Astrocyte (in vitro differentiated cells and primary cell): ENCODE measurements at regions not wholly inside any gene's neighbourhood (a gene's known extent, or its start where the extent isn't known, plus 50 kb on each side); places are given as distances from the start of the nearest gene placed in this dataset.

Experiments
- DNase-seq: peaks from one replicate; pipeline ENCODE4 v3.0.0-alpha.2; 2010; ENCODE audit warnings: low read depth
- FAIRE-seq: peaks from 2 replicates; lab custom pipeline; 2011; peaks lifted over from hg19 to GRCh38; lab: Jason Lieb, UNC
- H2AFZ ChIP-seq: 2 replicates; pipeline ENCODE4 v1.6.0; 2012; ENCODE audit warnings: low read depth, low read length, inconsistent platforms
- H3K27ac ChIP-seq: 2 replicates; pipeline ENCODE4 v1.5.1; 2011; ENCODE audit warnings: low read depth, low read length, inconsistent platforms
- H3K27me3 ChIP-seq: 2 replicates; pipeline ENCODE4 v1.6.0; 2011; ENCODE audit warnings: low read length, inconsistent platforms; ENCODE audit not compliant: insufficient read depth
- H3K36me3 ChIP-seq: 2 replicates; pipeline ENCODE4 v1.5.1; 2011; ENCODE audit warnings: low read length, inconsistent platforms; ENCODE audit not compliant: insufficient read depth
- H3K4me1 ChIP-seq: 2 replicates; pipeline ENCODE4 v1.5.1; 2011; ENCODE audit warnings: low read length, inconsistent platforms; ENCODE audit not compliant: insufficient read depth
- H3K4me2 ChIP-seq: 2 replicates; pipeline ENCODE4 v1.6.0; 2012; ENCODE audit warnings: low read length, inconsistent platforms
- H3K4me3 ChIP-seq: 2 replicates; pipeline ENCODE4 v1.5.1; 2011; ENCODE audit warnings: low read depth, mild to moderate bottlenecking, low read length, inconsistent platforms; ENCODE audit not compliant: insufficient read depth
- H3K79me2 ChIP-seq: 2 replicates; pipeline ENCODE4 v1.6.0; 2012; ENCODE audit warnings: mild to moderate bottlenecking, low read length, inconsistent platforms; ENCODE audit not compliant: insufficient read depth
- H3K9ac ChIP-seq: 2 replicates; pipeline ENCODE4 v1.6.0; 2012; ENCODE audit warnings: mild to moderate bottlenecking, low read length, inconsistent platforms
- H3K9me3 ChIP-seq: 2 replicates; pipeline ENCODE4 v1.5.1; 2012; ENCODE audit warnings: low read depth, mild to moderate bottlenecking, low read length, inconsistent platforms; ENCODE audit not compliant: insufficient read depth
- H4K20me1 ChIP-seq: 2 replicates; pipeline ENCODE4 v1.6.0; 2012; ENCODE audit warnings: low read length, inconsistent platforms; ENCODE audit not compliant: insufficient read depth
- H3K27ac Mint-ChIP-seq: one replicate; pipeline ENCODE4 v1.8.0; 2021; ENCODE audit warnings: mild to moderate bottlenecking, mixed read lengths; ENCODE audit not compliant: unreplicated experiment
- H3K27me3 Mint-ChIP-seq: one replicate; pipeline ENCODE4 v1.8.0; 2021; ENCODE audit warnings: low read depth, mixed read lengths; ENCODE audit not compliant: unreplicated experiment
- H3K36me3 Mint-ChIP-seq: one replicate; pipeline ENCODE4 v1.8.0; 2021; ENCODE audit warnings: low read depth, mixed read lengths; ENCODE audit not compliant: unreplicated experiment
- H3K4me1 Mint-ChIP-seq: one replicate; pipeline ENCODE4 v1.8.0; 2021; ENCODE audit warnings: low read depth, mixed read lengths; ENCODE audit not compliant: unreplicated experiment
- H3K4me3 Mint-ChIP-seq: one replicate; pipeline ENCODE4 v1.8.0; 2021; ENCODE audit warnings: mild to moderate bottlenecking, moderate library complexity, mixed read lengths; ENCODE audit not compliant: unreplicated experiment
- H3K9me3 Mint-ChIP-seq: one replicate; pipeline ENCODE4 v1.8.0; 2021; ENCODE audit warnings: mild to moderate bottlenecking, mixed read lengths; ENCODE audit not compliant: unreplicated experiment
- EZH2 ChIP-seq: IDR thresholded peaks from 2 replicates; pipeline ENCODE4 v1.6.1; 2012; ENCODE audit warnings: mild to moderate bottlenecking, low read length, inconsistent platforms; ENCODE audit not compliant: insufficient read depth
- TF ChIP-seq, protein P1 (sequence below): IDR thresholded peaks from 2 replicates; pipeline ENCODE4 v1.5.1; 2011; ENCODE audit warnings: low read depth, mild to moderate bottlenecking, inconsistent platforms, low read length, moderate library complexity; ENCODE audit not compliant: insufficient read depth

DNA sequence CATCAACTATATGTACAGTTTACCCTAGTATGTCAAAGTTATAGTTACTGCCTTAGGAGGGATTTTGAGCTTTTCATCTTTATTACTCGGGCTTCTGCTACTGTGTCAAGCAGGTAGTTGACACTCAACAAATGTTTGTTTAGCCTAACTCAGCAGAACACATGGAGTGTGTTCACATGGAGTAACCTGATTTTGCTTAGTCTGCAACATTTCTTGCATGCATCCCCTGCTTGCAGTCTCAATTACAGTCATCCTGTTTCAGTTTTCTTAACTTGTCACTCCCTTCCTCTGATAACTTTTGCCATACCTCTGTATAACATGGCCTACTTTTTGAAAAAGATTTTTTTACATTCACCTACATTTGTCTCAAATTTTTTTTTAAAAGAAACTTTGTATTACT lies 135.5 kb downstream of the NMUR2 start:
- no peak overlapping the region for H3K27ac ChIP-seq

DNA sequence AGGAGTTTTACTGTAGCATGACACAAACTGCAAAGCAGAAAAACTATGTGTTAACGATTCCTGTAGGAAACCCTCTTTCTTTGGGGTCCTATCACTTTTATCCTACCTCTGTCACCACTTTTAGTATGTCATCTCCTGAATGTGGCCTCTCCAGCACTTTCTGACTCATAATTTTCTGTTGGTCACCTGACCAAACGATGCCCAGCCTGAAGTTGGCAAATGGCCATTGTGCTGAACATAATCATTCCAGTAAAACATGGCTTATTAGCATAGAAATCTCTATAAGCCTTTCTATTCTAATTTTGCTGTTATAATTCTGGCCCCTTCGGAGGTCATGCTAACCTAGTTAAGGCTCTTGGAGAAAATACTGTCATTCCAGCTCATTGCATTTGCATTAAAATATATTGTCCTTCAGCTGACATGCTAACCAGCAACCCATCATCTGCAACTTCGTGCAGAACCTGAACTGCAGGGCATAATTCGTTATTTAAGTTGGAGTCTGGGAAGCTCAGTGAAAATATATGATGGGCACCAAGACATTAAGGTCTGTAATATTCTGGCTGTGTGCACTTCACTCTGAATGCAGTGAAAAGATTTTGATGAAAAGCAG lies 140.3 kb downstream of the NMUR2 start:
- Histone ChIP-seq H3K4me3 (no peak overlapping the region), H3K9me3 (no peaks in the 10 kb centered on the region), H3K27me3 (no peaks in the 10 kb centered on the region), H3K27ac (no peak overlapping the region), H4K20me1 (no peaks in the 10 kb centered on the region), H3K9ac (no peak overlapping the region), H3K36me3 (no peaks in the 10 kb centered on the region), H2AFZ (no peak overlapping the region), H3K79me2 (no peaks in the 10 kb centered on the region), H3K4me2 (no peak overlapping the region), H3K4me1 (no peaks in the 10 kb centered on the region)
- Mint-ChIP-seq H3K4me3 (no peak overlapping the region), H3K9me3 (no peaks in the 10 kb centered on the region), H3K27ac (no peak overlapping the region), H3K4me1 (no peaks in the 10 kb centered on the region), H3K27me3 (peaks cover 8% of the 10 kb centered on the region), H3K36me3 (no peaks in the 10 kb centered on the region)
- DNase-seq (no peak), FAIRE-seq (no peak)
- TF ChIP-seq, protein P1, sequence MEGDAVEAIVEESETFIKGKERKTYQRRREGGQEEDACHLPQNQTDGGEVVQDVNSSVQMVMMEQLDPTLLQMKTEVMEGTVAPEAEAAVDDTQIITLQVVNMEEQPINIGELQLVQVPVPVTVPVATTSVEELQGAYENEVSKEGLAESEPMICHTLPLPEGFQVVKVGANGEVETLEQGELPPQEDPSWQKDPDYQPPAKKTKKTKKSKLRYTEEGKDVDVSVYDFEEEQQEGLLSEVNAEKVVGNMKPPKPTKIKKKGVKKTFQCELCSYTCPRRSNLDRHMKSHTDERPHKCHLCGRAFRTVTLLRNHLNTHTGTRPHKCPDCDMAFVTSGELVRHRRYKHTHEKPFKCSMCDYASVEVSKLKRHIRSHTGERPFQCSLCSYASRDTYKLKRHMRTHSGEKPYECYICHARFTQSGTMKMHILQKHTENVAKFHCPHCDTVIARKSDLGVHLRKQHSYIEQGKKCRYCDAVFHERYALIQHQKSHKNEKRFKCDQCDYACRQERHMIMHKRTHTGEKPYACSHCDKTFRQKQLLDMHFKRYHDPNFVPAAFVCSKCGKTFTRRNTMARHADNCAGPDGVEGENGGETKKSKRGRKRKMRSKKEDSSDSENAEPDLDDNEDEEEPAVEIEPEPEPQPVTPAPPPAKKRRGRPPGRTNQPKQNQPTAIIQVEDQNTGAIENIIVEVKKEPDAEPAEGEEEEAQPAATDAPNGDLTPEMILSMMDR = no peak
- TF ChIP-seq EZH2 = no peak

More for the DNA sequence above, 135.5 kb downstream of the NMUR2 start:
- no peak for DNase-seq
- Histone ChIP-seq H3K27me3 (no peaks in the 10 kb centered on the region), H3K4me3 (no peak overlapping the region), H4K20me1 (no peaks in the 10 kb centered on the region), H3K9me3 (no peaks in the 10 kb centered on the region), H3K4me2 (no peak overlapping the region), H3K36me3 (no peaks in the 10 kb centered on the region), H2AFZ (no peak overlapping the region), H3K79me2 (no peaks in the 10 kb centered on the region), H3K9ac (no peak overlapping the region), H3K4me1 (no peaks in the 10 kb centered on the region)
- Mint-ChIP-seq H3K27ac (no peak overlapping the region), H3K4me1 (peaks cover 8% of the 10 kb centered on the region), H3K36me3 (no peaks in the 10 kb centered on the region), H3K27me3 (no peaks in the 10 kb centered on the region), H3K9me3 (no peaks in the 10 kb centered on the region), H3K4me3 (no peak overlapping the region)
- FAIRE-seq = no peak
- TF ChIP-seq, protein P1 = no peak
- TF ChIP-seq EZH2 = no peak

DNA sequence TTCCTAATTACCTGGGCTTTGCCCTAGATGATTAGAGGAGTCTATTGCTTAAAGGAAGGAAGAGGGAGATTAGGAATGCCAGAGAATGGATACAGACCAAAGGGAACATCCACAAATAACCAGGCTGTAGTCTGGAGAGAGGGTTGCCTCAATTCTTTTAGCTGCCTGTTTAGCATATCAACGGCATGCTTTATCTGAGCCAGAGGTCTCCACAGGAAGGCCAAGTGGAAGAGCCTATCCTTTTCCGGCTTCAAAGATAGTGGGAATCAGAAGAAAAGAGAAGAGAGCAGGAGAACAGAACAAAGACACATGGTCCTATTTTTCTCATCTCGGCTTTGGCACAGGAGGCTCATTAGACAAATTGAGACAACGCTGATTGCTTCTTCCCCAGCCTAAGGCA lies 142.4 kb downstream of the NMUR2 start:
- Histone ChIP-seq H2AFZ (no peak overlapping the region), H3K27me3 (no peaks in the 10 kb centered on the region), H3K79me2 (no peaks in the 10 kb centered on the region), H3K9me3 (no peaks in the 10 kb centered on the region), H4K20me1 (no peaks in the 10 kb centered on the region), H3K4me1 (no peaks in the 10 kb centered on the region), H3K4me2 (no peak overlapping the region), H3K4me3 (no peak overlapping the region), H3K9ac (no peak overlapping the region), H3K36me3 (no peaks in the 10 kb centered on the region), H3K27ac (no peak overlapping the region)
- Mint-ChIP-seq H3K4me3 (no peak overlapping the region), H3K27me3 (peaks cover 12% of the 10 kb centered on the region), H3K27ac (no peak overlapping the region), H3K4me1 (no peaks in the 10 kb centered on the region), H3K9me3 (no peaks in the 10 kb centered on the region), H3K36me3 (no peaks in the 10 kb centered on the region)
- no peak for FAIRE-seq
- TF ChIP-seq EZH2 = no peak
- TF ChIP-seq, protein P1 = no peak
- DNase-seq = no peak
